ENCODE measurements at regions not wholly inside any gene's neighbourhood (a gene's known extent, or its start where the extent isn't known, plus 50 kb on each side); places are given as distances from the start of the nearest gene placed in this dataset.

DNA sequence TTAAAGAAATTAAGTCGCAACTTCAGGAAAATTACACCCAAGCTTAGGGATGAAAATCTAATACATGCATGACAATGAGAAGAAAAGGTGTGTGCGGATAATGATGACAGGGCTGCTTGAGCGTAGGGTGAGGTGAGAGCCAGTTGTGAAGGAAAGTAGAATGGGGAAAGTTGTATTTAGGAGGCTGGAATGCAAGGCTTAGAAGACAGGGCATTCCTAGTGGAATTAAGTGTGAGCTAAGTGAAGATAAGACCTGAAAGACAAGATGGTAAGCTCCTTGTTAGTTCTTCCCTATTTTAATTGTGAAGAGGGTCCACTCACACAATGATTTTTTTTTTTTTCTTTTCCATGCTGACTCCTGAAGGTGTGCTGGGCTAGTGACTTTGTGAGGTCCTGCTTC, 519.5 kb upstream of the SALL1 start:
- no peak overlapping the region for H2AFZ ChIP-seq
- H3K27ac ChIP-seq, result no peak overlapping the region
- no peak overlapping the region for H3K9ac ChIP-seq
- H3K4me3 ChIP-seq (ENCODE audit: low read depth, low read length), result no peak overlapping the region
- H3K27me3 ChIP-seq (ENCODE audit: control insufficient read depth, insufficient read depth, low read length), result no peaks in the 10 kb centered on the region
- H3K79me2 ChIP-seq, result no peaks in the 10 kb centered on the region
- no peak overlapping the region for H3K4me2 ChIP-seq (ENCODE audit: low read length)
- H3K4me1 ChIP-seq, result no peaks in the 10 kb centered on the region
- TF ChIP-seq, protein P1, sequence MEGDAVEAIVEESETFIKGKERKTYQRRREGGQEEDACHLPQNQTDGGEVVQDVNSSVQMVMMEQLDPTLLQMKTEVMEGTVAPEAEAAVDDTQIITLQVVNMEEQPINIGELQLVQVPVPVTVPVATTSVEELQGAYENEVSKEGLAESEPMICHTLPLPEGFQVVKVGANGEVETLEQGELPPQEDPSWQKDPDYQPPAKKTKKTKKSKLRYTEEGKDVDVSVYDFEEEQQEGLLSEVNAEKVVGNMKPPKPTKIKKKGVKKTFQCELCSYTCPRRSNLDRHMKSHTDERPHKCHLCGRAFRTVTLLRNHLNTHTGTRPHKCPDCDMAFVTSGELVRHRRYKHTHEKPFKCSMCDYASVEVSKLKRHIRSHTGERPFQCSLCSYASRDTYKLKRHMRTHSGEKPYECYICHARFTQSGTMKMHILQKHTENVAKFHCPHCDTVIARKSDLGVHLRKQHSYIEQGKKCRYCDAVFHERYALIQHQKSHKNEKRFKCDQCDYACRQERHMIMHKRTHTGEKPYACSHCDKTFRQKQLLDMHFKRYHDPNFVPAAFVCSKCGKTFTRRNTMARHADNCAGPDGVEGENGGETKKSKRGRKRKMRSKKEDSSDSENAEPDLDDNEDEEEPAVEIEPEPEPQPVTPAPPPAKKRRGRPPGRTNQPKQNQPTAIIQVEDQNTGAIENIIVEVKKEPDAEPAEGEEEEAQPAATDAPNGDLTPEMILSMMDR (IDR thresholded peaks at IDR 0.05), result no peak
- H3K36me3 ChIP-seq (ENCODE audit: control insufficient read depth, insufficient read depth, low read length), result no peaks in the 10 kb centered on the region
- no peaks in the 10 kb centered on the region for H3K9me3 ChIP-seq (ENCODE audit: control insufficient read depth, low read length)

DNA sequence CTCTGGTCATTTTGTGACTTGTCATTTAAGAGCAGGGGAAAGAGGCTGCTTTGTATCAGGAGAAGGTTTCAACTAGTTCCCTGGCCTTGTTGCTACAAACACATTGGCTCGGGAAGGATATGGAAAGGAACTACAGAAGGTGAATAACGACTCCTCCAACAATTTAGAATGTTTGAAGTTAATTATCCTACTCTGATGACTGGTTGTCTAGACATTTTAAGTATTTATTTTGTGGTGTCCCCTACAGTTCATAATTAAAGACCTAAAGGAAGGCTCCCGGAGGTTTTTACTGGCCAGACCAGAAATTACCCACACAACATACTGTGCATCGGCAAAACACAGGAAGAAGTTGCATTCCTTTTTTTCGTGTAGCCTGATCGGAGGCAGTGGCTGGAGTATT, 515.8 kb upstream of the SALL1 start:
- TF ChIP-seq, protein P1 (IDR thresholded peaks at IDR 0.05), result no peak
- H3K36me3 ChIP-seq (ENCODE audit: control insufficient read depth, insufficient read depth, low read length), result no peaks in the 10 kb centered on the region
- no peaks in the 10 kb centered on the region for H3K27me3 ChIP-seq (ENCODE audit: control insufficient read depth, insufficient read depth, low read length)
- no peak overlapping the region for H3K4me2 ChIP-seq (ENCODE audit: low read length)
- no peaks in the 10 kb centered on the region for H3K4me1 ChIP-seq
- no peaks in the 10 kb centered on the region for H3K79me2 ChIP-seq
- no peak overlapping the region for H3K4me3 ChIP-seq (ENCODE audit: low read depth, low read length)
- no peak overlapping the region for H3K9ac ChIP-seq
- H2AFZ ChIP-seq, result no peak overlapping the region
- H3K9me3 ChIP-seq (ENCODE audit: control insufficient read depth, low read length), result no peaks in the 10 kb centered on the region
- no peak overlapping the region for H3K27ac ChIP-seq

DNA sequence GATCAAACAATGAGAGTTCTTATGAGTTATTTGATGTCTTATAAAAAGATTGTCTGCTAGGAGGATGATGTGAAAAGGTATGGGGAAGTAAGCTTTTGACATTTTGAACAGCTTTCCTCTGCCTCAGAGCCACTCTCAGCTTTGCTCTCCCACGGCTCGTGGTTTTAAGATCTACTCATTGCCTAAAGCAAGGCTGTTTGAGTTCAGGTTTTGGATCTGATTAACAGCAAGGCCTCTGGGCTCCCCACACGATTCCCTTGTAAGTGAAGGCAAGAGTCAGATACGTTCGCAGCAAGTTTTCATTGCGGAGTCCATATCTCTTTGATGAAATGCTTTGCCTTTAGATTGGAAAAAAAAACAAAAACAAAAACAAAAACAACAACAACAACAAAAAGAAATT, 515.0 kb upstream of the SALL1 start:
- TF ChIP-seq, protein P1 (IDR thresholded peaks at IDR 0.05), result no peak
- no peaks in the 10 kb centered on the region for H3K4me1 ChIP-seq
- H3K9ac ChIP-seq, result no peak overlapping the region
- H3K27ac ChIP-seq, result no peak overlapping the region
- no peaks in the 10 kb centered on the region for H3K9me3 ChIP-seq (ENCODE audit: control insufficient read depth, low read length)
- H2AFZ ChIP-seq, result no peak overlapping the region
- no peaks in the 10 kb centered on the region for H3K27me3 ChIP-seq (ENCODE audit: control insufficient read depth, insufficient read depth, low read length)
- H3K79me2 ChIP-seq, result no peaks in the 10 kb centered on the region
- no peaks in the 10 kb centered on the region for H3K36me3 ChIP-seq (ENCODE audit: control insufficient read depth, insufficient read depth, low read length)
- H3K4me2 ChIP-seq (ENCODE audit: low read length), result no peak overlapping the region
- no peak overlapping the region for H3K4me3 ChIP-seq (ENCODE audit: low read depth, low read length)

DNA sequence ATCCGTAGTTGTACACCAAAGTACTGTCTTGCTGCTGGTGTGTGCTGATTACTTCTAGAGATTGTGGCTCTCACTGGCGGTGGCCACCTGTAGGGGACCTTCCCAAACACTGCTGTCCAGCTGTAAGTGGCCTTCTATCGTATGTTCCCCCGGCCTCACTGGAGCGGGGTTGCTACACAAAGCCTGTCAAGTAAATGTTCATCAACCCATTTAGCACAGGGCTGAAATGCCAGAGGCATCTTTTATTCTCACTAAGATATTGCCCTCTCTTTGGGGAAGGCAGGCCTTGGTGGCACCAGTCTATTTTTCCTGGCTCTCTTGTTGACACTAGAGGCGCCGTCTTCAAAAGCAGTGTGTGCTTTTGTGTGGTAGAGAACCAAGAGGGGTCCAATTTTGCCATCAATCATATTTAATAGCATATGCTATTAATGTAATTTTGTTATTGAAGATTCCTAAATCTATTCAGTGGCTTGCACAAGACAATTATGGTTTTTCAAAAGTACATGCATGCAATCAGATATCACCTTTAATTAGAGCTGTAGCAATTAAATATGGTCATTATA, 514.4 kb upstream of the SALL1 start:
- no peak overlapping the region for H2AFZ ChIP-seq
- H3K4me1 ChIP-seq, result no peaks in the 10 kb centered on the region
- H3K79me2 ChIP-seq, result no peaks in the 10 kb centered on the region
- H3K9ac ChIP-seq, result no peak overlapping the region
- no peak overlapping the region for H3K4me3 ChIP-seq (ENCODE audit: low read depth, low read length)
- no peaks in the 10 kb centered on the region for H3K27me3 ChIP-seq (ENCODE audit: control insufficient read depth, insufficient read depth, low read length)
- no peaks in the 10 kb centered on the region for H3K9me3 ChIP-seq (ENCODE audit: control insufficient read depth, low read length)
- H3K4me2 ChIP-seq (ENCODE audit: low read length), result no peak overlapping the region
- H3K27ac ChIP-seq, result no peak overlapping the region
- H3K36me3 ChIP-seq (ENCODE audit: control insufficient read depth, insufficient read depth, low read length), result no peaks in the 10 kb centered on the region
- TF ChIP-seq, protein P1 (IDR thresholded peaks at IDR 0.05), result no peak

DNA sequence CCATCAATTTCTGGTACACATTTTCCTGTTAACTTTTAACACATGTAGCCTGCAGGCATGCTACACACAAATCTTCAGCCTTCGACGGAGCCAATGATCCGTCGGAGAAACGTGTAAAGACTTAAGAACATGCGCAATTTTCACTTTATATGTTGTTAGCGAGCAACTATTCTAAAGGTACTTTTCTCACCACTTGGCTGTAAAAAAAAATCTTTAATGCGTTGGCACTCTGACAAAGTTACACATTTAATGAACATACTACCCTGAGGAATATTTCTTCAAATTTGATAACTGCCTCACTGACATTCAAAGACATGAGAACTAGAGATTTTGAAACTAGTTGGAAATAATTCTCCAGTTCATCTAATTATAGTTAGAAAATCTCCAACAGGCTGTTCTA, 507.5 kb upstream of the SALL1 start:
- TF ChIP-seq, protein P1 (IDR thresholded peaks at IDR 0.05), result no peak
- no peaks in the 10 kb centered on the region for H3K27me3 ChIP-seq (ENCODE audit: control insufficient read depth, insufficient read depth, low read length)
- H3K36me3 ChIP-seq (ENCODE audit: control insufficient read depth, insufficient read depth, low read length), result no peaks in the 10 kb centered on the region
- no peaks in the 10 kb centered on the region for H3K9me3 ChIP-seq (ENCODE audit: control insufficient read depth, low read length)
- no peaks in the 10 kb centered on the region for H3K79me2 ChIP-seq
- no peak overlapping the region for H3K4me3 ChIP-seq (ENCODE audit: low read depth, low read length)
- H2AFZ ChIP-seq, result no peak overlapping the region
- H3K4me2 ChIP-seq (ENCODE audit: low read length), result no peak overlapping the region
- H3K9ac ChIP-seq, result no peak overlapping the region
- H3K27ac ChIP-seq, result no peak overlapping the region
- no peaks in the 10 kb centered on the region for H3K4me1 ChIP-seq
